ENCODE measurements at regions not wholly inside any gene's neighbourhood (a gene's known extent, or its start where the extent isn't known, plus 50 kb on each side); places are given as distances from the start of the nearest gene placed in this dataset.

DNA sequence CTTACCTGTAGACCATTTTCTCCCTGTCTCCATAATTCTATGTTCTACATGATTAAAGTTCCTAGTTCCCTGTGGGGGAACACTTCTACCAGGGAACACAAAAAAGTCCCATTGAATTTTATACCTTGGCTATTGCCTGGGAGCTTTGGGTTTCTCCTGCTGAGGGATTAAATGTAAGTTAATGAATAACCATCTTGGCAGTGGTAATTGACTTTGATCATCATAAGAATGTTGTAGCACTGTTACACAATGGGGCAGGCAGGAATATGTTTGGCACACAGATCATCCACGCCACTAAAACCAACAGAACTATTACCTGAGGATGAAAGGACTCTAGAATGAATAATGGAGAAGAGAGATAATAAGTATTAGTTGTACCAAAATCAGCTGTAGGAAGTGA is 1106.2 kb upstream of the GJE1 start:
- Histone ChIP-seq H3K9me3 (no peaks in the 10 kb centered on the region), H3K4me3 (no peak overlapping the region), H3K4me1 (no peaks in the 10 kb centered on the region), H3K27me3 (no peaks in the 10 kb centered on the region), H3K36me3 (no peaks in the 10 kb centered on the region), H3K27ac (no peak overlapping the region)
- no peak for TF ChIP-seq POLR2A (IDR thresholded peaks at IDR 0.05)
- TF ChIP-seq CTCF (IDR thresholded peaks at IDR 0.05 in 4 of 5, conservative IDR thresholded peaks at IDR 0.05 in 1 of 5), result no peak
- in situ Hi-C loops (cut with MboI; ENCODE audit: low sequenced_read_pairs in 4 of 4), result no loop called here
- no peak for DNase-seq
- intact Hi-C loops (cut with DNase I; ENCODE audit: low total_unique reads), result no loop called here
- ATAC-seq, result no peak

- in situ Hi-C loops (cut with MboI; ENCODE audit: low sequenced_read_pairs in 4 of 4), result no loop called here
- H3K4me1 ChIP-seq, result no peaks in the 10 kb centered on the region
- no peak overlapping the region for H3K4me3 ChIP-seq
- no peaks in the 10 kb centered on the region for H3K9me3 ChIP-seq
- no peaks in the 10 kb centered on the region for H3K36me3 ChIP-seq
- no peak overlapping the region for H3K27ac ChIP-seq
- no peak for TF ChIP-seq POLR2A (IDR thresholded peaks at IDR 0.05)
- TF ChIP-seq CTCF (IDR thresholded peaks at IDR 0.05 in 4 of 5, conservative IDR thresholded peaks at IDR 0.05 in 1 of 5), result no peak
- no peaks in the 10 kb centered on the region for H3K27me3 ChIP-seq
- DNase-seq, result no peak
- intact Hi-C loops (cut with DNase I; ENCODE audit: low total_unique reads), result no loop called here
- ATAC-seq, result no peak
These were observed 1108.2 kb upstream of the GJE1 start for GRCh38 chr6:141024526-141024925.

- TF ChIP-seq POLR2A (IDR thresholded peaks at IDR 0.05), result no peak
- TF ChIP-seq CTCF (IDR thresholded peaks at IDR 0.05 in 4 of 5, conservative IDR thresholded peaks at IDR 0.05 in 1 of 5), result no peak
- in situ Hi-C loops (cut with MboI; ENCODE audit: low sequenced_read_pairs in 4 of 4) (no loop called here), intact Hi-C loops (cut with DNase I; ENCODE audit: low total_unique reads) (no loop called here)
- no peaks in the 10 kb centered on the region for H3K9me3 ChIP-seq
- ATAC-seq (no peak), DNase-seq (no peak)
- H3K27ac ChIP-seq, result no peak overlapping the region
- H3K27me3 ChIP-seq, result no peaks in the 10 kb centered on the region
- no peaks in the 10 kb centered on the region for H3K4me1 ChIP-seq
- no peaks in the 10 kb centered on the region for H3K36me3 ChIP-seq
- no peak overlapping the region for H3K4me3 ChIP-seq
These were observed 1114.8 kb upstream of the GJE1 start for GRCh38 chr6:141017941-141018340.

GRCh38 chr6:141000917-141001316 is 1131.8 kb upstream of the GJE1 start:
- ATAC-seq (no peak), DNase-seq (no peak)
- TF ChIP-seq POLR2A (IDR thresholded peaks at IDR 0.05) (no peak), CTCF (IDR thresholded peaks at IDR 0.05 in 4 of 5, conservative IDR thresholded peaks at IDR 0.05 in 1 of 5) (no peak)
- Histone ChIP-seq H3K9me3 (no peaks in the 10 kb centered on the region), H3K36me3 (no peaks in the 10 kb centered on the region), H3K4me1 (no peaks in the 10 kb centered on the region), H3K27ac (no peak overlapping the region), H3K4me3 (no peak overlapping the region), H3K27me3 (no peaks in the 10 kb centered on the region)
- intact Hi-C loops (cut with DNase I; ENCODE audit: low total_unique reads) (no loop called here), in situ Hi-C loops (cut with MboI; ENCODE audit: low sequenced_read_pairs in 4 of 4) (no loop called here)

GRCh38 chr6:140993515-140993914 is 1139.2 kb upstream of the GJE1 start:
- no peak for DNase-seq
- intact Hi-C loops (cut with DNase I; ENCODE audit: low total_unique reads) (no loop called here), in situ Hi-C loops (cut with MboI; ENCODE audit: low sequenced_read_pairs in 4 of 4) (no loop called here)
- Histone ChIP-seq H3K4me1 (peaks cover 6 to 8% of the 10 kb centered on the region in 2 donors), H3K27me3 (no peaks in the 10 kb centered on the region), H3K36me3 (no peaks in the 10 kb centered on the region), H3K9me3 (peaks cover 0 to 5% (median 0%) of the 10 kb centered on the region in 3 donors), H3K4me3 (no peak overlapping the region), H3K27ac (no peak overlapping the region)
- no peak for ATAC-seq
- TF ChIP-seq CTCF (IDR thresholded peaks at IDR 0.05 in 4 of 5, conservative IDR thresholded peaks at IDR 0.05 in 1 of 5) (no peak), POLR2A (IDR thresholded peaks at IDR 0.05) (no peak)
